ENCODE measurements at regions not wholly inside any gene's neighbourhood (a gene's known extent, or its start where the extent isn't known, plus 50 kb on each side); places are given as distances from the start of the nearest gene placed in this dataset.

DNA sequence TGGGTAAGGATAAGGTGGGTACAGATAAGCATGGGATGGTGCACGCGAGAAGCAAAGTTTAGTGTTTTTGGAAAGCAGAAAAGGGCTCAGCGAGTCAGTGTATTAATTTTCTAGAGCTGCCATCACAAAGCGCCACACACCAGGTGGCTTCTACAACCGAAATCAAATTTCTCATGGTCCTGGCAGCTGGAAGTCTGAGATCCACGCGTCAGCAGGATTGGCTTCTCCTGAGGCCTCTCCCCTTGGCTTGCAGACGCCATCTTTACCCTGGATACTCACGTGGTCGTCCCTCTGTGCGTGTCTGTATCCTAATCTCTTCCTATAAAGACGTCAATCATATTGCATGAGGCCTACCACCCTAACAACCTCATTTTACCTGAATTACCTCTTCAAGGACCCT lies 51.5 kb upstream of the USP29 start:
- TF ChIP-seq EP300 (IDR thresholded peaks at IDR 0.05) (no peak), GATA3 (IDR thresholded peaks at IDR 0.05; ENCODE audit: borderline replicate concordance) (no peak)

All from A549 (cell line).